Thoracic aorta (tissue), 2 donors: ENCODE measurements at regions not wholly inside any gene's neighbourhood (a gene's known extent, or its start where the extent isn't known, plus 50 kb on each side); places are given as distances from the start of the nearest gene placed in this dataset.

Experiments
- ATAC-seq: fragments of 150-250 bp; one replicate; pipeline ENCODE4 v1.8.0; 2017; ENCODE audit warnings: low read depth; ENCODE audit not compliant: insufficient number of reproducible peaks, low FRiP score
- DNase-seq: peaks from one replicate; pipeline ENCODE4 v3.0.0-alpha.2; 2020; ENCODE audit warnings: low spot score
- H3K27ac ChIP-seq, 2 donors: fragments of 200-600 bp; sonication (generic); 1 replicate in 1 of 2; 2 replicates in 1 of 2; pipeline ENCODE4 v1.5.1; 2016; ENCODE audit warnings: mild to moderate bottlenecking in 2 of 2, moderate library complexity in 2 of 2
- H3K27me3 ChIP-seq: fragments of 200-600 bp; sonication (generic); replicated peaks from 2 replicates; pipeline ENCODE4 v1.6.0; 2016; ENCODE audit warnings: mild to moderate bottlenecking; ENCODE audit not compliant: insufficient read depth
- H3K36me3 ChIP-seq: fragments of 200-600 bp; sonication (generic); one replicate; pipeline ENCODE4 v1.5.1; 2016
- H3K4me1 ChIP-seq, 2 donors: fragments of 200-600 bp; sonication (generic); 1 replicate in 1 of 2; 2 replicates in 1 of 2; pipeline versions ENCODE4 v1.5.1 to v1.6.0; 2016; ENCODE audit warnings: low read depth in 2 of 2, mild to moderate bottlenecking in 1 of 2; ENCODE audit not compliant: control insufficient read depth in 1 of 2
- H3K4me3 ChIP-seq: fragments of 200-600 bp; sonication (generic); 2 replicates; pipeline ENCODE4 v1.5.1; 2016; ENCODE audit warnings: mild to moderate bottlenecking
- H3K9me3 ChIP-seq: fragments of 200-600 bp; sonication (generic); 2 replicates; pipeline ENCODE4 v1.5.1; 2016
- CTCF ChIP-seq: fragments of 200-600 bp; sonication (generic); IDR thresholded peaks from one replicate; pipeline ENCODE4 v1.5.1; 2019; ENCODE audit warnings: antibody characterized with exemption

DNA sequence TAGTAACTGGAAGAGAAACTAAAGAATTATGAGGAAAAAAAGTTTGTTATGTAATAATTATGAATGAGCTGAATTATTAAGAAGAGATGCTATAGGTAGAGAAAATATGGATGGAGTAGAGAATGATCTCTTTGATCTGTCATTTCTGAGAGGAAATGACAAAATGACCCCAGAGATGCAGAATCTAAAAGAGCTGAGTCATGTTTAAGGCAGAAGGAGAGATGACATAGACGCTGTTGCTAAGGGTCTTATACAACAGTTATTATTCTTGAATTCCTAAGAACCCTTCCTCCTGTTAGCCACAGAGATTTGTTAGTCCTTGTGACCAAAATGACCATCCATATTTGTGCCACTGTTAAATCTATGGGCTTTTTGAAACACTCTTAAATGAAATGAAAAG lies 58.3 kb upstream of the FREM2 start:
- Histone ChIP-seq H3K27me3 (no peaks in the 10 kb centered on the region), H3K27ac (no peak overlapping the region), H3K4me1 (no peaks in the 10 kb centered on the region), H3K4me3 (no peak overlapping the region), H3K9me3 (no peaks in the 10 kb centered on the region), H3K36me3 (no peaks in the 10 kb centered on the region)
- no peak for ATAC-seq
- no peak for DNase-seq
- no peak for TF ChIP-seq CTCF

DNA sequence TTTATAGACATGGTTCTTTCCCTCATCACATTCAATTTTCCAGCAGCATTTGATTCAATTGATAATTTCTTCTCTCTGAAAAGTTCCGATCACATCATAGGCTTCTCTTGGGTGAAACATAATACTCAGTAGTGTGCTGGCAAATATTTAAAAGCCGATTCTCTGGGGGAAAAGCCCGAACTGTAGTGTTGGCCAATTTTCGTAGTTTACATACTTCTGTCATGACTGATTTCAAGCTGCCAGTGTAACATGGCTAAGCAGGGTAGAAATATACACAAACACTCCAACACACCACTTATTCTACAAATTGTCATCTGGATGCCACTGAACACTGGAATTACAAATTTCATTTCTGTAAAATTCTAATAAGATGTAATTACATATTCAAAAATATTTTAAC lies 56.1 kb upstream of the FREM2 start:
- no peak for TF ChIP-seq CTCF
- DNase-seq (no peak), ATAC-seq (no peak)
- H3K36me3 ChIP-seq, result no peaks in the 10 kb centered on the region
- no peaks in the 10 kb centered on the region for H3K27me3 ChIP-seq
- H3K27ac ChIP-seq, result no peak overlapping the region
- H3K9me3 ChIP-seq, result no peaks in the 10 kb centered on the region
- no peak overlapping the region for H3K4me3 ChIP-seq
- no peaks in the 10 kb centered on the region for H3K4me1 ChIP-seq

- ATAC-seq, result no peak
- Histone ChIP-seq H3K36me3 (no peaks in the 10 kb centered on the region), H3K9me3 (no peaks in the 10 kb centered on the region), H3K4me3 (no peak overlapping the region), H3K27ac (no peak overlapping the region), H3K4me1 (no peaks in the 10 kb centered on the region), H3K27me3 (no peaks in the 10 kb centered on the region)
- no peak for DNase-seq
- no peak for TF ChIP-seq CTCF
Observed at GRCh38 chr13:38635030-38635429, 51.8 kb upstream of the FREM2 start.

DNA sequence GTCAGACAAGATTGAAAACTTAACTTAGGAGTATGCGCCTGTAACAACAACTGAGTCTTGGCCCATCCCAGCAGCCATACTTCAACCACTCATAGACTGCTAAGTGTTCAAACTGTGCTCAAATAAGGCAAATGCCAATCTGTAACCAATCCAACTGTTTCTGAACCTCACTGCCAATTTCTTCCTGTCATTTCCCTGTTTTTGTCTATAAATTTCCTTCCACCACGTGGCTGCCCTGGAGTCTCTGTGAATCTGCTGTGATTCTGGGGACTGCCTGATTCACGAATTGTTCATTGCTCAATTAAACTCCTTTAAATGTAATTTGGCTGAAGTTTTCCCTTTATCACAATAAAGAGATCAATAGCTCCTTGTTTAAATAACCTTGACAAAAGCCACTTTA lies 50.8 kb upstream of the FREM2 start:
- no peaks in the 10 kb centered on the region for H3K36me3 ChIP-seq
- DNase-seq (no peak), ATAC-seq (no peak)
- H3K4me1 ChIP-seq, result no peaks in the 10 kb centered on the region
- no peak overlapping the region for H3K4me3 ChIP-seq
- no peaks in the 10 kb centered on the region for H3K27me3 ChIP-seq
- no peak overlapping the region for H3K27ac ChIP-seq
- no peaks in the 10 kb centered on the region for H3K9me3 ChIP-seq
- no peak for TF ChIP-seq CTCF

DNA sequence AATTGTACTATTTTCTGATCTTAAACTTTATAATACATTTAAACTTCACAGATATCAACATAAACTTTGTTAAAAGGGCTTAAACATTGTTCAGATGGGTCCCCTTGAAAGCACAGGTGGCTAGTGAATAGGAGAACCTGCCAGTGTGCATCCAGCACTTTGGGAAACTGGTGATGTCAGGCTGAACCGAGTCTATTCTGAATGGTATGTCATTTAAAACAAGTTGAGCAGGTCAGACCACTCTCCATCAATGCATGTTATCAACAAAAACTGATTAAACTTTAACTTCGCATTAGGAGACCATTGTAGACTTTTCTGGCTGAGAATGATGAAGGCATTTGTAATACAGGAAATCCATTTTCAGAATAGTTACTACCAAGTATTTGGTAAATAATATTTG lies 50.1 kb upstream of the FREM2 start:
- no peak for TF ChIP-seq CTCF
- DNase-seq (no peak), ATAC-seq (no peak)
- Histone ChIP-seq H3K27me3 (no peaks in the 10 kb centered on the region), H3K4me3 (no peak overlapping the region), H3K27ac (no peak overlapping the region), H3K4me1 (no peaks in the 10 kb centered on the region), H3K36me3 (no peaks in the 10 kb centered on the region), H3K9me3 (no peaks in the 10 kb centered on the region)
